HCT116 (cell line): ENCODE measurements at regions not wholly inside any gene's neighbourhood (a gene's known extent, or its start where the extent isn't known, plus 50 kb on each side); places are given as distances from the start of the nearest gene placed in this dataset.
"Not testable (repeated sequence)": the region's sequence is repeated elsewhere in the genome, so short reads cannot be mapped to it uniquely, and the experiment has no call there.

Source experiments
- ATAC-seq: fragments of 200-7000 bp; cut with Tn5 transposase; 2 replicates; pipeline ENCODE4 v1.9.1; 2020; ENCODE audit warnings: mild to moderate bottlenecking, moderate library complexity
- BruUV-seq: library from RNA; stranded (reverse); fragments of 400-500 nt; replicated peaks from 2 replicates; lab custom pipeline; 2021; lab: Mats Ljungman, UMichigan
- CTCF ChIA-PET: fragments of 300-600 bp; sonication (Branson Sonifier 250); formaldehyde crosslinking; loops from one replicate; lab custom pipeline; 2021; ENCODE audit warnings: antibody characterized with exemption; lab: Charles Lee
- POLR2A ChIA-PET: fragments of 300-600, 350-600 bp; sonication (Branson Sonifier 250); formaldehyde crosslinking; loops from one replicate; lab custom pipeline; 2021; ENCODE audit warnings: antibody characterized with exemption; lab: Charles Lee
- RAD21 ChIA-PET, 2 experiments: fragments of 300-600 bp; sonication (Branson Sonifier 250); formaldehyde crosslinking; loops; one replicate each; lab custom pipeline; 2023; ENCODE audit warnings: low total read pairs in 2 of 2; ENCODE audit not compliant: uncharacterized antibody in 2 of 2, unreplicated experiment in 2 of 2, low non-redundant PET in 1 of 2; lab: Charles Lee
- DNase-seq: peaks from one replicate; pipeline ENCODE4 v3.0.0-alpha.2; 2010; ENCODE audit warnings: low read depth, low spot score
- H2AFZ ChIP-seq: fragments of 200-600 bp; shearing (Covaris generic), sonication (generic); 2 replicates; pipeline ENCODE4 v1.6.1; 2017; ENCODE audit warnings: low read depth, mixed run types, mixed read lengths, antibody characterized with exemption, low read length; ENCODE audit not compliant: poor library complexity, severe bottlenecking
- H3K27ac ChIP-seq: 2 replicates; pipeline ENCODE4 v1.5.1; 2012; ENCODE audit warnings: low read depth, low read length
- H3K27me3 ChIP-seq: fragments of 200-600 bp; sonication (generic); 2 replicates; pipeline ENCODE4 v1.6.1; 2016; ENCODE audit warnings: mixed run types, low read length, mixed read lengths; ENCODE audit not compliant: insufficient read depth
- H3K36me3 ChIP-seq, 2 experiments: fragments of 200-500 bp in 1 of 2; fragments of 200-600 bp in 1 of 2; sonication (Bioruptor generic) in 1 of 2; sonication (generic) in 1 of 2; 2 replicates each; pipeline versions ENCODE4 v1.5.1 to v1.6.1; 2014 to 2016; ENCODE audit warnings: low read length in 2 of 2, inconsistent platforms in 1 of 2, mixed read lengths in 1 of 2, mixed run types in 1 of 2; ENCODE audit not compliant: insufficient read depth in 2 of 2, control insufficient read depth in 1 of 2
- H3K4me1 ChIP-seq, 2 experiments: fragments of 200-600 bp in 1 of 2; sonication (generic) in 1 of 2; 2 replicates each; pipeline versions ENCODE4 v1.5.1 to v1.6.1; 2012 to 2017; ENCODE audit warnings: low read length in 2 of 2, inconsistent platforms in 1 of 2, mild to moderate bottlenecking in 1 of 2, mixed read lengths in 1 of 2, mixed run types in 1 of 2, moderate library complexity in 1 of 2; ENCODE audit not compliant: insufficient read depth in 2 of 2, control insufficient read depth in 1 of 2
- H3K4me2 ChIP-seq: fragments of 200-600 bp; sonication (generic); 2 replicates; pipeline ENCODE4 v1.6.1; 2017; ENCODE audit warnings: mixed run types, low read length, mixed read lengths
- H3K4me3 ChIP-seq, 2 experiments: fragments of 200-600 bp in 1 of 2; sonication (generic) in 1 of 2; replicated peaks in 1 of 2; 2 replicates each; pipeline ENCODE4 v1.5.1; 2011 to 2016; ENCODE audit warnings: low read length in 2 of 2, control low read depth in 1 of 2, low read depth in 1 of 2, mild to moderate bottlenecking in 1 of 2, mixed read lengths in 1 of 2, mixed run types in 1 of 2
- H3K79me2 ChIP-seq: fragments of 200-600 bp; sonication (generic); 2 replicates; pipeline ENCODE4 v1.6.1; 2017; ENCODE audit warnings: mild to moderate bottlenecking, mixed run types, low read length, moderate library complexity, mixed read lengths; ENCODE audit not compliant: insufficient read depth
- H3K9ac ChIP-seq: fragments of 200-600 bp; sonication (generic); 2 replicates; pipeline ENCODE4 v1.6.1; 2016; ENCODE audit warnings: low read length, mixed read lengths
- H3K9me2 ChIP-seq: fragments of 200-600 bp; sonication (generic), shearing (Covaris generic); 2 replicates; pipeline ENCODE4 v1.6.1; 2017; ENCODE audit warnings: mixed run types, mild to moderate bottlenecking, moderate library complexity; ENCODE audit not compliant: insufficient read depth
- H3K9me3 ChIP-seq, 2 experiments: fragments of 200-500 bp in 1 of 2; fragments of 200-600 bp in 1 of 2; sonication (Bioruptor generic) in 1 of 2; sonication (generic) in 1 of 2; 2 replicates each; pipeline ENCODE4 v1.6.1; 2014 to 2017; ENCODE audit warnings: low read length in 2 of 2, mixed read lengths in 2 of 2, inconsistent platforms in 1 of 2, low read depth in 1 of 2, mild to moderate bottlenecking in 1 of 2, mixed run types in 1 of 2, moderate library complexity in 1 of 2; ENCODE audit not compliant: control insufficient read depth in 1 of 2, insufficient read depth in 1 of 2
- H4K20me1 ChIP-seq: fragments of 200-600 bp; sonication (generic), shearing (Covaris generic); 2 replicates; pipeline ENCODE4 v1.6.1; 2017; ENCODE audit warnings: mixed run types, mild to moderate bottlenecking, moderate library complexity; ENCODE audit not compliant: insufficient read depth
- CTCF ChIP-seq, 3 experiments: fragments of 200-600 bp in 1 of 3; sonication (generic) in 1 of 3; IDR thresholded peaks in 2 of 3; conservative IDR thresholded peaks in 1 of 3; 2 replicates each; pipeline ENCODE4 v1.5.1; 2012 to 2017; ENCODE audit warnings: low read depth in 2 of 3, low read length in 2 of 3, antibody characterized with exemption in 1 of 3, borderline replicate concordance in 1 of 3, control low read depth in 1 of 3, mild to moderate bottlenecking in 1 of 3, mixed read lengths in 1 of 3, mixed run types in 1 of 3, moderate library complexity in 1 of 3; ENCODE audit not compliant: insufficient read depth in 1 of 3
- POLR2AphosphoS5 ChIP-seq: IDR thresholded peaks from 2 replicates; pipeline ENCODE4 v1.6.1; 2011; ENCODE audit warnings: mild to moderate bottlenecking, low read depth, low read length, moderate library complexity
- SRF ChIP-seq: IDR thresholded peaks from 2 replicates; pipeline ENCODE4 v1.6.1; 2012; ENCODE audit warnings: low read depth
- intact Hi-C: fragments of 100-400 bp; cut with micrococcal nuclease; formaldehyde crosslinking; loops from 2 replicates; pipeline ENCODE4 v1.10.0; 2022

- H2AFZ ChIP-seq, H3K79me2 ChIP-seq, H3K4me2 ChIP-seq, CTCF ChIA-PET, H3K4me1 ChIP-seq, H3K27me3 ChIP-seq, H3K9me2 ChIP-seq, H3K27ac ChIP-seq, H3K9ac ChIP-seq, H4K20me1 ChIP-seq, H3K4me3 ChIP-seq, RAD21 ChIA-PET, BruUV-seq, DNase-seq, POLR2A ChIA-PET, H3K9me3 ChIP-seq, ATAC-seq, H3K36me3 ChIP-seq: not testable (repeated sequence)
- intact Hi-C loops: loop anchor here (5.0 kb wide), 1 partner anchor 51 kb away; no protein-coding TSS in a partner anchor
Observed at GRCh38 chr11:45016446-45016845, 65.8 kb upstream of the TP53I11 start.

GRCh38 chr11:45017329-45017728 lies 66.6 kb upstream of the TP53I11 start:
- CTCF ChIA-PET: no interaction called here
- Histone ChIP-seq H3K27me3 (peaks cover 6% of the 10 kb centered on the region; the same call in 1 of the 2 replicates), H3K4me2 (no peak overlapping the region), H3K27ac (no peak overlapping the region), H2AFZ (no peak overlapping the region), H3K79me2 (no peaks in the 10 kb centered on the region), H3K9me2 (no peaks in the 10 kb centered on the region), H3K36me3 (no peaks in the 10 kb centered on the region), H3K4me1 (no peaks in the 10 kb centered on the region), H3K9me3 (no peaks in the 10 kb centered on the region), H4K20me1 (no peaks in the 10 kb centered on the region), H3K4me3 (no peak overlapping the region), H3K9ac (no peak overlapping the region)
- no TSS peak for BruUV-seq
- RAD21 ChIA-PET: no interaction called here
- POLR2A ChIA-PET: no interaction called here
- peak in 2 of 3 experiments; percentile 38 to 41; a peak in 4 of 6 replicates for TF ChIP-seq CTCF (IDR thresholded peaks at IDR 0.05 in 2 of 3, conservative IDR thresholded peaks at IDR 0.05 in 1 of 3; ENCODE audit: borderline replicate concordance in 1 of 3, insufficient read depth in 1 of 3, low read depth in 2 of 3, low read length in 2 of 3)
- TF ChIP-seq SRF: no peak
- TF ChIP-seq POLR2AphosphoS5: no peak
- DNase-seq (no peak), ATAC-seq (peak; percentile 70; the same call in 1 of the 2 replicates)
- intact Hi-C loops: loop anchor here (5.0 kb wide), 1 partner anchor 50 kb away; no protein-coding TSS in a partner anchor
